HepG2 (cell line): ENCODE measurements at regions not wholly inside any gene's neighbourhood (a gene's known extent, or its start where the extent isn't known, plus 50 kb on each side); places are given as distances from the start of the nearest gene placed in this dataset.

Experiments used
- ATAC-seq: fragments of 200-7000 bp; cut with Tn5 transposase; 3 replicates; pipeline ENCODE4 v1.9.1; 2020; ENCODE audit warnings: mild to moderate bottlenecking, moderate library complexity
- BruUV-seq: library from RNA; stranded (reverse); fragments of 400-500 nt; replicated peaks from 2 replicates; lab custom pipeline; 2021; lab: Mats Ljungman, UMichigan
- CTCF ChIA-PET: fragments of 300-600 bp; formaldehyde crosslinking; extraction: SDS; loops from one replicate; lab custom pipeline; 2021; ENCODE audit warnings: low total read pairs, inconsistent platforms, low intra/inter-chr PET ratio; lab: Yijun Ruan, JAX
- POLR2A ChIA-PET: fragments of 350-600 bp; sonication (Branson Sonifier 250); formaldehyde crosslinking; loops from one replicate; lab custom pipeline; 2020; ENCODE audit warnings: antibody characterized with exemption, inconsistent platforms; lab: Yijun Ruan, JAX
- DNase-seq: peaks from one replicate; pipeline ENCODE4 v3.0.0-alpha.2; 2015; ENCODE audit warnings: low spot score
- FAIRE-seq: peaks from 3 replicates; lab custom pipeline; 2011; peaks lifted over from hg19 to GRCh38; lab: Jason Lieb, UNC
- H2AFZ ChIP-seq: one replicate; pipeline ENCODE4 v1.6.1; 2011; ENCODE audit warnings: low read length, inconsistent platforms
- H3K27ac ChIP-seq: fragments of 300-600 bp; 3 replicates; pipeline ENCODE4 v1.8.0; 2011; ENCODE audit warnings: mixed run types, mild to moderate bottlenecking, mixed read lengths, low read length, inconsistent platforms; ENCODE audit not compliant: insufficient read depth; ENCODE audit errors: extremely low read length
- H3K27me3 ChIP-seq, 2 experiments: fragments of 200-600 bp in 1 of 2; 2 replicates in 1 of 2; 3 replicates in 1 of 2; pipeline versions ENCODE4 v1.6.0 to v1.8.0; 2011; ENCODE audit warnings: low read length in 2 of 2, mild to moderate bottlenecking in 2 of 2, moderate library complexity in 2 of 2, inconsistent platforms in 1 of 2; ENCODE audit not compliant: insufficient read depth in 2 of 2, control insufficient read depth in 1 of 2
- H3K36me3 ChIP-seq, 2 experiments: fragments of 200-600 bp in 1 of 2; replicated peaks in 1 of 2; 2 replicates in 1 of 2; 3 replicates in 1 of 2; pipeline versions ENCODE4 v1.5.1 to v1.8.0; 2011; ENCODE audit warnings: low read length in 2 of 2, inconsistent platforms in 1 of 2; ENCODE audit not compliant: insufficient read depth in 2 of 2, control insufficient read depth in 1 of 2
- H3K4me1 ChIP-seq: 2 replicates; pipeline ENCODE4 v1.5.1; 2012; ENCODE audit warnings: low read length, inconsistent platforms; ENCODE audit not compliant: insufficient read depth
- H3K4me2 ChIP-seq: 2 replicates; pipeline ENCODE4 v1.6.0; 2011; ENCODE audit warnings: low read depth, low read length, inconsistent platforms
- H3K4me3 ChIP-seq, 3 experiments: fragments of 200-600 bp in 1 of 3; sonication (generic), shearing (Covaris generic) in 1 of 3; replicated peaks in 1 of 3; 2 replicates each; pipeline ENCODE4 v1.5.1; 2011 to 2016; ENCODE audit warnings: low read length in 3 of 3, inconsistent platforms in 2 of 3, low read depth in 2 of 3, mild to moderate bottlenecking in 2 of 3, control low read depth in 1 of 3, mixed read lengths in 1 of 3; ENCODE audit not compliant: insufficient read depth in 1 of 3
- H3K79me2 ChIP-seq: one replicate; pipeline ENCODE4 v1.6.1; 2011; ENCODE audit warnings: low read length, inconsistent platforms; ENCODE audit not compliant: insufficient read depth
- H3K9ac ChIP-seq: 2 replicates; pipeline ENCODE4 v1.6.0; 2011; ENCODE audit warnings: mild to moderate bottlenecking, low read depth, low read length, inconsistent platforms; ENCODE audit not compliant: insufficient read depth
- H3K9me3 ChIP-seq: 2 replicates; pipeline ENCODE4 v1.5.1; 2012; ENCODE audit warnings: mild to moderate bottlenecking, low read length
- H4K20me1 ChIP-seq: 2 replicates; pipeline ENCODE4 v1.6.0; 2011; ENCODE audit warnings: inconsistent platforms, mild to moderate bottlenecking, low read length, moderate library complexity; ENCODE audit not compliant: insufficient read depth
- MYNN ChIP-seq: sonication (generic); formaldehyde crosslinking; IDR thresholded peaks from 2 replicates; pipeline ENCODE4 v1.4.0; 2020; ENCODE audit warnings: mild to moderate bottlenecking, low read depth, missing genetic modification reagents
- PHF8 ChIP-seq: sonication (generic); formaldehyde crosslinking; IDR thresholded peaks from 2 replicates; pipeline ENCODE4 v1.5.0; 2020; ENCODE audit warnings: missing genetic modification reagents
- TEAD2 ChIP-seq: sonication (generic); formaldehyde crosslinking; IDR thresholded peaks from 2 replicates; pipeline ENCODE4 v1.9.0; 2021; ENCODE audit warnings: missing genetic modification reagents
- THRA ChIP-seq: sonication (generic); formaldehyde crosslinking; IDR thresholded peaks from 2 replicates; pipeline ENCODE4 v1.4.0; 2020; ENCODE audit warnings: missing genetic modification reagents, borderline replicate concordance
- ZNF263 ChIP-seq: sonication (generic); formaldehyde crosslinking; IDR thresholded peaks from 2 replicates; pipeline ENCODE4 v1.4.0; 2020; ENCODE audit warnings: missing genetic modification reagents
- ZNF432 ChIP-seq: sonication (generic); formaldehyde crosslinking; IDR thresholded peaks from 2 replicates; pipeline ENCODE4 v1.5.0; 2020; ENCODE audit warnings: missing genetic modification reagents, mild to moderate bottlenecking, borderline replicate concordance
- ZNF441 ChIP-seq: sonication (generic); formaldehyde crosslinking; IDR thresholded peaks from 2 replicates; pipeline ENCODE4 v1.7.0; 2021; ENCODE audit warnings: missing genetic modification reagents, borderline replicate concordance
- ZNF503 ChIP-seq: sonication (generic); formaldehyde crosslinking; IDR thresholded peaks from 2 replicates; pipeline ENCODE4 v1.4.0; 2020; ENCODE audit warnings: missing genetic modification reagents
- ZNF598 ChIP-seq: sonication (generic); formaldehyde crosslinking; IDR thresholded peaks from 2 replicates; pipeline ENCODE4 v1.5.1; 2020; ENCODE audit warnings: mild to moderate bottlenecking, missing genetic modification reagents, borderline replicate concordance
- WGBS: methylation state at CpG from one replicate; pipeline ENCODE4 v1.1.6; 2017; ENCODE audit warnings: low lambda C conversion rate; 5-methylcytosine and 5-hydroxymethylcytosine counted together
- in situ Hi-C: cut with HindIII; loops from 2 replicates; pipeline ENCODE4 v1.10.0; 2017; ENCODE audit warnings: low pct_unique_long_range_greater_than_20kb; ENCODE audit not compliant: extremely low pct_ligation_motif_present
- intact Hi-C: fragments of 100-400 bp; cut with micrococcal nuclease; formaldehyde crosslinking; loops from one replicate; pipeline ENCODE4 v1.10.0; 2022; ENCODE audit not compliant: unreplicated experiment
- TF ChIP-seq, protein P1 (sequence below), 2 experiments: sonication (generic) in 1 of 2; formaldehyde crosslinking in 1 of 2; IDR thresholded peaks; 2 replicates each; pipeline versions ENCODE4 v1.5.1 to v1.6.1; 2011 to 2020; ENCODE audit warnings: borderline replicate concordance in 1 of 2, low read depth in 1 of 2, low read length in 1 of 2, mild to moderate bottlenecking in 1 of 2, missing genetic modification reagents in 1 of 2, moderate library complexity in 1 of 2
- TF ChIP-seq, protein P2 (sequence below): sonication (generic); formaldehyde crosslinking; IDR thresholded peaks from 2 replicates; pipeline ENCODE4 v1.4.0; 2020; ENCODE audit warnings: missing genetic modification reagents; ENCODE audit errors: not compliant biosample characterization

GRCh38 chrX:69029771-69030170 is 135.5 kb downstream of the PJA1 start:
- H3K9ac ChIP-seq, result no peak overlapping the region
- TF ChIP-seq TEAD2 (CRISPR knock-in tag) (no peak), PHF8 (CRISPR knock-in tag) (no peak)
- BruUV-seq, result no TSS peak
- H3K4me3 ChIP-seq, result no peak overlapping the region
- H4K20me1 ChIP-seq, result no peaks in the 10 kb centered on the region
- no peaks in the 10 kb centered on the region for H3K79me2 ChIP-seq
- in situ Hi-C loops (loop anchor here (10.0 kb wide), 1 partner anchor 205 kb away; the partner anchor contains the start of gene EFNB1), intact Hi-C loops (no loop called here)
- POLR2A ChIA-PET, result no interaction called here
- ATAC-seq (no peak), DNase-seq (no peak), FAIRE-seq (no peak)
- H3K27me3 ChIP-seq, result no peaks in the 10 kb centered on the region
- WGBS, result no CpG with 5 or more reads among the region's 7 CpGs
- peaks cover 23% of the 10 kb centered on the region; the same call in 1 of the 2 replicates for H3K4me1 ChIP-seq
- H3K9me3 ChIP-seq, result no peaks in the 10 kb centered on the region
- H3K4me2 ChIP-seq, result no peak overlapping the region
- no peak overlapping the region for H3K27ac ChIP-seq
- no peak overlapping the region for H2AFZ ChIP-seq
- H3K36me3 ChIP-seq, result no peaks in the 10 kb centered on the region
- CTCF ChIA-PET, result no interaction called here

GRCh38 chrX:69028761-69029120 is 136.5 kb downstream of the PJA1 start:
- no peak overlapping the region for H3K4me2 ChIP-seq
- no peak overlapping the region for H2AFZ ChIP-seq
- peaks cover 23% of the 10 kb centered on the region; the same call in 1 of the 2 replicates for H3K4me1 ChIP-seq
- POLR2A ChIA-PET, result no interaction called here
- H3K9me3 ChIP-seq, result no peaks in the 10 kb centered on the region
- DNase-seq (no peak), ATAC-seq (no peak), FAIRE-seq (no peak)
- no peak overlapping the region for H3K9ac ChIP-seq
- H3K4me3 ChIP-seq, result no peak overlapping the region
- no TSS peak for BruUV-seq
- H3K79me2 ChIP-seq, result no peaks in the 10 kb centered on the region
- H3K36me3 ChIP-seq, result no peaks in the 10 kb centered on the region
- in situ Hi-C loops (no loop called here), intact Hi-C loops (no loop called here)
- WGBS, result no CpG with 5 or more reads among the region's 1 CpG
- CTCF ChIA-PET, result no interaction called here
- H3K27ac ChIP-seq, result no peak overlapping the region
- H3K27me3 ChIP-seq, result no peaks in the 10 kb centered on the region
- no peaks in the 10 kb centered on the region for H4K20me1 ChIP-seq
- TF ChIP-seq ZNF432 (CRISPR knock-in tag) (no peak), ZNF503 (CRISPR knock-in tag) (no peak), ZNF441 (CRISPR knock-in tag) (no peak), ZNF263 (CRISPR knock-in tag) (no peak), THRA (no peak), ZNF598 (CRISPR knock-in tag) (no peak), MYNN (CRISPR knock-in tag) (no peak)
- TF ChIP-seq, protein P1, sequence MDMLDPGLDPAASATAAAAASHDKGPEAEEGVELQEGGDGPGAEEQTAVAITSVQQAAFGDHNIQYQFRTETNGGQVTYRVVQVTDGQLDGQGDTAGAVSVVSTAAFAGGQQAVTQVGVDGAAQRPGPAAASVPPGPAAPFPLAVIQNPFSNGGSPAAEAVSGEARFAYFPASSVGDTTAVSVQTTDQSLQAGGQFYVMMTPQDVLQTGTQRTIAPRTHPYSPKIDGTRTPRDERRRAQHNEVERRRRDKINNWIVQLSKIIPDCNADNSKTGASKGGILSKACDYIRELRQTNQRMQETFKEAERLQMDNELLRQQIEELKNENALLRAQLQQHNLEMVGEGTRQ (IDR thresholded peaks at IDR 0.05; ENCODE audit: low read depth, low read length), result no peak
- TF ChIP-seq, protein P1 (CRISPR knock-in tag; IDR thresholded peaks at IDR 0.05; ENCODE audit: borderline replicate concordance), result no peak
- TF ChIP-seq, protein P2, sequence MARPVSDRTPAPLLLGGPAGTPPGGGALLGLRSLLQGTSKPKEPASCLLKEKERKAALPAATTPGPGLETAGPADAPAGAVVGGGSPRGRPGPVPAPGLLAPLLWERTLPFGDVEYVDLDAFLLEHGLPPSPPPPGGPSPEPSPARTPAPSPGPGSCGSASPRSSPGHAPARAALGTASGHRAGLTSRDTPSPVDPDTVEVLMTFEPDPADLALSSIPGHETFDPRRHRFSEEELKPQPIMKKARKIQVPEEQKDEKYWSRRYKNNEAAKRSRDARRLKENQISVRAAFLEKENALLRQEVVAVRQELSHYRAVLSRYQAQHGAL (CRISPR knock-in tag), result no peak
